MCF 10A (cell line): ENCODE measurements at regions not wholly inside any gene's neighbourhood (a gene's known extent, or its start where the extent isn't known, plus 50 kb on each side); places are given as distances from the start of the nearest gene placed in this dataset.

ENCODE experiments used
- BruUV-seq: library from RNA; stranded (reverse); fragments of 400-500 nt; replicated peaks from 2 replicates; lab custom pipeline; 2021; lab: Mats Ljungman, UMichigan
- CTCF ChIA-PET: fragments of 300-600 bp; sonication (Branson Sonifier 250); formaldehyde crosslinking; extraction: SDS; loops from one replicate; lab custom pipeline; 2021; ENCODE audit warnings: antibody characterized with exemption, inconsistent platforms; lab: Yijun Ruan, JAX
- POLR2A ChIA-PET: fragments of 300-600, 350-650 bp; sonication (Branson Sonifier 250); formaldehyde crosslinking; extraction: SDS; loops from one replicate; lab custom pipeline; 2020; ENCODE audit warnings: antibody characterized with exemption, inconsistent platforms; lab: Yijun Ruan, JAX
- DNase-seq: peaks from one replicate; pipeline ENCODE4 v3.0.0-alpha.2; 2018; ENCODE audit not compliant: unreplicated experiment
- H3K27ac Mint-ChIP-seq: one replicate; pipeline ENCODE4 v1.8.0; 2022; ENCODE audit warnings: mild to moderate bottlenecking, low read depth, mixed read lengths; ENCODE audit not compliant: unreplicated experiment
- H3K27me3 Mint-ChIP-seq: one replicate; pipeline ENCODE4 v1.8.0; 2022; ENCODE audit warnings: mixed read lengths; ENCODE audit not compliant: insufficient read depth, unreplicated experiment
- H3K36me3 Mint-ChIP-seq: one replicate; pipeline ENCODE4 v1.8.0; 2022; ENCODE audit warnings: mild to moderate bottlenecking, moderate library complexity, mixed read lengths; ENCODE audit not compliant: insufficient read depth, unreplicated experiment
- H3K4me1 Mint-ChIP-seq: one replicate; pipeline ENCODE4 v1.8.0; 2022; ENCODE audit warnings: mixed read lengths; ENCODE audit not compliant: insufficient read depth, unreplicated experiment
- H3K4me3 Mint-ChIP-seq: one replicate; pipeline ENCODE4 v1.8.0; 2022; ENCODE audit warnings: mild to moderate bottlenecking, moderate library complexity, mixed read lengths; ENCODE audit not compliant: unreplicated experiment
- H3K9me3 Mint-ChIP-seq: one replicate; pipeline ENCODE4 v1.8.0; 2022; ENCODE audit warnings: mixed read lengths; ENCODE audit not compliant: unreplicated experiment
- intact Hi-C: fragments of 100-400 bp; cut with micrococcal nuclease; formaldehyde crosslinking; loops from 2 replicates; pipeline ENCODE4 v1.14.1; 2022
- TF ChIP-seq, protein P1 (sequence below): fragments of 200-600 bp; IDR thresholded peaks from one replicate; pipeline ENCODE4 v1.8.0; 2022; ENCODE audit warnings: antibody characterized with exemption, mild to moderate bottlenecking; ENCODE audit not compliant: unreplicated experiment

- no peak for DNase-seq
- Mint-ChIP-seq H3K36me3 (no peaks in the 10 kb centered on the region), H3K27me3 (peaks cover 73% of the 10 kb centered on the region), H3K4me1 (no peaks in the 10 kb centered on the region), H3K27ac (no peak overlapping the region), H3K9me3 (no peaks in the 10 kb centered on the region), H3K4me3 (no peak overlapping the region)
- ChIA-PET POLR2A (no interaction called here), CTCF (no interaction called here)
- intact Hi-C loops = no loop called here
- TF ChIP-seq, protein P1, sequence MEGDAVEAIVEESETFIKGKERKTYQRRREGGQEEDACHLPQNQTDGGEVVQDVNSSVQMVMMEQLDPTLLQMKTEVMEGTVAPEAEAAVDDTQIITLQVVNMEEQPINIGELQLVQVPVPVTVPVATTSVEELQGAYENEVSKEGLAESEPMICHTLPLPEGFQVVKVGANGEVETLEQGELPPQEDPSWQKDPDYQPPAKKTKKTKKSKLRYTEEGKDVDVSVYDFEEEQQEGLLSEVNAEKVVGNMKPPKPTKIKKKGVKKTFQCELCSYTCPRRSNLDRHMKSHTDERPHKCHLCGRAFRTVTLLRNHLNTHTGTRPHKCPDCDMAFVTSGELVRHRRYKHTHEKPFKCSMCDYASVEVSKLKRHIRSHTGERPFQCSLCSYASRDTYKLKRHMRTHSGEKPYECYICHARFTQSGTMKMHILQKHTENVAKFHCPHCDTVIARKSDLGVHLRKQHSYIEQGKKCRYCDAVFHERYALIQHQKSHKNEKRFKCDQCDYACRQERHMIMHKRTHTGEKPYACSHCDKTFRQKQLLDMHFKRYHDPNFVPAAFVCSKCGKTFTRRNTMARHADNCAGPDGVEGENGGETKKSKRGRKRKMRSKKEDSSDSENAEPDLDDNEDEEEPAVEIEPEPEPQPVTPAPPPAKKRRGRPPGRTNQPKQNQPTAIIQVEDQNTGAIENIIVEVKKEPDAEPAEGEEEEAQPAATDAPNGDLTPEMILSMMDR = no peak
- BruUV-seq = no TSS peak
Measured at GRCh38 chr13:77429320-77430142, 102.6 kb upstream of the MYCBP2 start.

DNA sequence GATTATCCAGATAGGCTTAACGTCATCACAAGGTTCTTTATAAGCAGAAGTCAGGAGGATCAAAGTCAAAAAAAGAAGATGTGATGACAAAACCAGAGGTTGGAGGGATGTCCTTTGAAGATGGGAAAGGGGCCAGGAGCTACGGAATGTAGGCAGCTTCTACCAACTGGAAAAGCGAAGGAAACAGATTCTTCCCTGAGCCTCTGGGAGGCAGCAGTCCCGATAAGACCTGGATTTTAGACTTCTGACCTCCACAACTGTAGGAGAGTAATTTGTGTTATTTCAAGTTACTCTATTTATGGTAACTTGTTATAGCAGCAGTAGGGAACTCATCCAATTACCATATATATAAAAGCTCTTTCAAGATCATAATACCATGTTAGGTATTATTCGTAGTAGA is 98.8 kb upstream of the MYCBP2 start:
- POLR2A ChIA-PET = interaction anchor here (0.6 kb wide), 1 partner anchor 314 kb away, joined by 3 read pairs; no protein-coding TSS in a partner anchor
- Mint-ChIP-seq H3K27me3 (peaks cover 77% of the 10 kb centered on the region), H3K9me3 (no peaks in the 10 kb centered on the region), H3K36me3 (no peaks in the 10 kb centered on the region), H3K4me3 (no peak overlapping the region), H3K27ac (no peak overlapping the region), H3K4me1 (no peaks in the 10 kb centered on the region)
- intact Hi-C loops = no loop called here
- no peak for DNase-seq
- CTCF ChIA-PET = interaction anchor here (1.2 kb wide), 1 partner anchor 52 kb away, joined by 3 read pairs; no protein-coding TSS in a partner anchor
- no TSS peak for BruUV-seq
- TF ChIP-seq, protein P1 = no peak

DNA sequence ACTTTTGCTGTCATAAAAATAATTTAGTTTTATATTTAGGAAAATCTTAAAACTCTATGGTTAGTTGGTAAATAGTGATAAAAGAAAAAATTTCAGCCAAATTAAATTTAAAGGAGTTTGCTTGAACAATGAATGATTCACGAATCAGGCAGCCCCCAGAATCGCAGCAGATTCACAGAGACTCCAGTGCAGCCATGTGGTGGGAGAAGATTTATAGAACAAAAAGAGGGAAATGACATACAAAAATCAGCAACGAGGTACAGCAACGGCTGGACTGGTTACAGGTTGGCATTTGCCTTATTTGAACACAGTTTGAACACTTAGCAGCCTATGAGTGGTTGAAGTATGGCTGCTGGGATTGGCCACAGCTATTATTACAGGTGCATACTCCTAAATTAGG is 96.4 kb upstream of the MYCBP2 start:
- ChIA-PET POLR2A (interaction anchor here (0.6 kb wide), 1 partner anchor 708 kb away, joined by 3 read pairs; no protein-coding TSS in a partner anchor), CTCF (no interaction called here)
- Mint-ChIP-seq H3K4me3 (no peak overlapping the region), H3K27ac (no peak overlapping the region), H3K9me3 (no peaks in the 10 kb centered on the region), H3K4me1 (no peaks in the 10 kb centered on the region), H3K27me3 (peaks cover 82% of the 10 kb centered on the region), H3K36me3 (no peaks in the 10 kb centered on the region)
- DNase-seq = no peak
- intact Hi-C loops = no loop called here
- TF ChIP-seq, protein P1 = no peak
- no TSS peak for BruUV-seq

- ChIA-PET CTCF (interaction anchor here (0.5 kb wide), 1 partner anchor 715 kb away, joined by 3 read pairs; no protein-coding TSS in a partner anchor), POLR2A (interaction anchor here (0.6 kb wide), 1 partner anchor 709 kb away, joined by 3 read pairs; no protein-coding TSS in a partner anchor)
- Mint-ChIP-seq H3K9me3 (no peaks in the 10 kb centered on the region), H3K36me3 (no peaks in the 10 kb centered on the region), H3K27me3 (peaks cover 86% of the 10 kb centered on the region), H3K27ac (no peak overlapping the region), H3K4me3 (no peak overlapping the region), H3K4me1 (no peaks in the 10 kb centered on the region)
- TF ChIP-seq, protein P1 = no peak
- no peak for DNase-seq
- intact Hi-C loops = no loop called here
- BruUV-seq = no TSS peak
Measured at GRCh38 chr13:77422724-77423123, 95.8 kb upstream of the MYCBP2 start.
